HFFc6 (cell line): ENCODE measurements at regions not wholly inside any gene's neighbourhood (a gene's known extent, or its start where the extent isn't known, plus 50 kb on each side); places are given as distances from the start of the nearest gene placed in this dataset.

Source experiments
- DNase-seq: peaks from one replicate; pipeline ENCODE4 v3.0.0-alpha.2; 2018
- H3K27ac Mint-ChIP-seq: 2 replicates; pipeline ENCODE4 v1.8.0; 2020; ENCODE audit warnings: mild to moderate bottlenecking, mixed read lengths
- H3K27me3 Mint-ChIP-seq: 2 replicates; pipeline ENCODE4 v1.8.0; 2021; ENCODE audit warnings: mild to moderate bottlenecking, moderate library complexity, mixed read lengths; ENCODE audit not compliant: insufficient read depth
- H3K36me3 Mint-ChIP-seq: 2 replicates; pipeline ENCODE4 v1.8.0; 2021; ENCODE audit warnings: low read depth, mixed read lengths
- H3K4me1 Mint-ChIP-seq: 2 replicates; pipeline ENCODE4 v1.8.0; 2020; ENCODE audit warnings: low read depth, mixed read lengths
- H3K4me3 Mint-ChIP-seq: 2 replicates; pipeline ENCODE4 v1.8.0; 2020; ENCODE audit warnings: mild to moderate bottlenecking, moderate library complexity, mixed read lengths
- H3K9me3 Mint-ChIP-seq: 2 replicates; pipeline ENCODE4 v1.8.0; 2020; ENCODE audit warnings: mild to moderate bottlenecking, mixed read lengths
- TF ChIP-seq, protein P1 (sequence below): fragments of 200-600 bp; sonication (generic); IDR thresholded peaks from 2 replicates; pipeline ENCODE4 v1.5.0; 2021; ENCODE audit warnings: antibody characterized with exemption, mild to moderate bottlenecking

DNA sequence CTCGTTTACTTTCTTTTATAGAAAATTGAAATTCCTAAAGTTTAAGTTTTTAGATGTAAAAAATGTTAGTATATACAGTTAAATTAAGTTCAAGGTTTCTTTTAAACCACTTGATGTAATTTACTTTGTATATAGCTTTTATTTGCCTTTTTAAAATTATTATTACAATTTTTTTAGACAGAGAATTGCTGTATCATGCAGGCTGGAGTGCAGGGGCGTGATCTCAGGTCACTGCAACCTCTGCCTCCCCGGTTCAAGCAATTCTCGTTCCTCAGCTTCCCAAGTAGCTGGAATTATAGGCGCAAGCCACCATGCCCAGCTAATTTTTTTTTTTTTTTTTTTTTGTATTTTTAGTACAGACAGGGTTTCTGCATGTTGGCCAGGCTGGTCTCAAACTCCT is 75.0 kb downstream of the KCNRG start:
- Mint-ChIP-seq H3K4me1 (peaks cover 8% of the 10 kb centered on the region), H3K9me3 (no peaks in the 10 kb centered on the region), H3K36me3 (0 out of 2 replicates have a peak, but pooled peaks cover 6% of the 10 kb centered on the region), H3K27me3 (no peaks in the 10 kb centered on the region), H3K27ac (no peak overlapping the region), H3K4me3 (no peak overlapping the region)
- no peak for DNase-seq
- TF ChIP-seq, protein P1, sequence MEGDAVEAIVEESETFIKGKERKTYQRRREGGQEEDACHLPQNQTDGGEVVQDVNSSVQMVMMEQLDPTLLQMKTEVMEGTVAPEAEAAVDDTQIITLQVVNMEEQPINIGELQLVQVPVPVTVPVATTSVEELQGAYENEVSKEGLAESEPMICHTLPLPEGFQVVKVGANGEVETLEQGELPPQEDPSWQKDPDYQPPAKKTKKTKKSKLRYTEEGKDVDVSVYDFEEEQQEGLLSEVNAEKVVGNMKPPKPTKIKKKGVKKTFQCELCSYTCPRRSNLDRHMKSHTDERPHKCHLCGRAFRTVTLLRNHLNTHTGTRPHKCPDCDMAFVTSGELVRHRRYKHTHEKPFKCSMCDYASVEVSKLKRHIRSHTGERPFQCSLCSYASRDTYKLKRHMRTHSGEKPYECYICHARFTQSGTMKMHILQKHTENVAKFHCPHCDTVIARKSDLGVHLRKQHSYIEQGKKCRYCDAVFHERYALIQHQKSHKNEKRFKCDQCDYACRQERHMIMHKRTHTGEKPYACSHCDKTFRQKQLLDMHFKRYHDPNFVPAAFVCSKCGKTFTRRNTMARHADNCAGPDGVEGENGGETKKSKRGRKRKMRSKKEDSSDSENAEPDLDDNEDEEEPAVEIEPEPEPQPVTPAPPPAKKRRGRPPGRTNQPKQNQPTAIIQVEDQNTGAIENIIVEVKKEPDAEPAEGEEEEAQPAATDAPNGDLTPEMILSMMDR, result no peak

DNA sequence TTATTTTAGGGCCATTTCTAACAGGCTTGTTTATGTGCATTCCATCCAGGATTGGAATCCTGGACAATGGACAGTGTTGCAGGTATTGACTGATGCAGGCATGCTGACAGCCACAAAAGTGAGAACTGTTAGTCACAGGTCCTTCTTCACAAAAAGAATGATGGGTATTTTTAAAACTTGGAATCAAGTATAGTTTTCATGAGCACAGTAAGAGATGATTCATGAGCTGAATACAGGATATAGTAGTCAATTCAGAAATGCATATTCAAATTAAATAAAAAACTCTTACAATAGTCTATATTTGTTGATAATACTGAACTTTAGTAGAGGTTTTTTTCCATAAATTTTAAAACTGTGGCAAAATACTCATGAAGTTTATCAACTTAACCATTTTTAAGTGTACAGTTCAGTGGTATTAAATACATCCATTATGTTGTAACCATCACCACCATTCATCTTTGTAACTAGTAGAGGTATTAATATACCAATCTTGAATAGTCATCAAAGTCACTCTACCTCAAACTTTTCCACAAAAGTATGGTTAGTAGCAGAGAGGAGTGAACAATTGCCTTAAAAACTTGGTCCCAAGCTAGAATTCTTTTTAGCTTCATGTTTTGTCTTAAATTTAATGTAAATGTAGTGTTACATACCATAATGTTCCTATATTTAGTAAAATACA is 79.5 kb downstream of the KCNRG start:
- Mint-ChIP-seq H3K27me3 (no peaks in the 10 kb centered on the region), H3K36me3 (peaks cover 22% of the 10 kb centered on the region), H3K27ac (no peak overlapping the region; the same call in 1 of the 2 replicates), H3K9me3 (peaks cover 14% of the 10 kb centered on the region), H3K4me3 (no peak overlapping the region), H3K4me1 (peaks cover 5% of the 10 kb centered on the region; the same call in 1 of the 2 replicates)
- peak; percentile 22 for DNase-seq
- TF ChIP-seq, protein P1, result no peak

DNA sequence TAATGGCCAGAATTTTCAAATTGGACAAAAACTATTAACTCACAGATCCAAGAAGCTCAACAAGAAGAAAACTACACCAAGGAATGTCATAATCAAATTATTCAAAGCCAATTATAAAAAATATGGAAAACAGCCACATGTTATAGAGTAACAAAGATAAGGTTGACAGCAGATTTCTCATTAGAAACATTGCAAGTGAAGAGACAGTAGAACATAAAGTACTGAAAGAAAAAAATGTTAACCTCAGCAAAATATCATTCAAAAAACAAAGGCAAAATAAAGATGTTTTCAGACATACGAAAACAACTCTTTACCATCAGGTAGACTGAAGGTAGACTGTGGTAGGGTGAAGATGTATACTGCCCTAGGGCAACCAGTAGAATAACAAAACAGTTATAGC is 83.4 kb downstream of the KCNRG start:
- Mint-ChIP-seq H3K36me3 (peaks cover 22% of the 10 kb centered on the region), H3K4me1 (peaks cover 5% of the 10 kb centered on the region; the same call in 1 of the 2 replicates)
- no peak for DNase-seq

DNA sequence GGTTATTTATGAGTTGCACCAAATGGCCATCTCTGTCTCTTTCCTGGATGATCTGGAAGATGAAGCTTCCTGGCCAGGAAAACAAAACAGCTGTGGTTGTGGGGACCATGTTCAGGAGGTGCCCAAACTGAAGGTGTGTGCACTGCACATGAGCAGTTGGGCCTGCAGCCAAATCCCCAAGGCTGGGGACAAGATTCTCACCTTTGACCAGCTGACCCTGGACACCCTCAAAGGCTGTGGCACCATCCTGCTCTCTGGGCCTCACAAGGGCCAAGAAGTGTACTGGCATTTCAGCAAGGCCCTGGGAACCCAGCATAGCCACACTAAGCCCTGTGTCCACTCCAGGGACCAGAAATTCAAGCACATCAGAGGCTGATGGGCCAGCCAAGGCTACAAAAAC is 84.2 kb downstream of the KCNRG start:
- TF ChIP-seq, protein P1, result no peak
- peaks cover 14% of the 10 kb centered on the region for H3K9me3 Mint-ChIP-seq
- H3K27me3 Mint-ChIP-seq, result no peaks in the 10 kb centered on the region
- H3K36me3 Mint-ChIP-seq, result peaks cover 22% of the 10 kb centered on the region
- H3K4me3 Mint-ChIP-seq, result no peak overlapping the region
- H3K4me1 Mint-ChIP-seq, result peaks cover 8% of the 10 kb centered on the region
- no peak overlapping the region for H3K27ac Mint-ChIP-seq
- DNase-seq, result no peak

More for the DNA sequence above, 83.4 kb downstream of the KCNRG start:
- peaks cover 14% of the 10 kb centered on the region for H3K9me3 Mint-ChIP-seq
- TF ChIP-seq, protein P1, result no peak
- no peak overlapping the region for H3K27ac Mint-ChIP-seq
- no peaks in the 10 kb centered on the region for H3K27me3 Mint-ChIP-seq
- H3K4me3 Mint-ChIP-seq, result no peak overlapping the region

DNA sequence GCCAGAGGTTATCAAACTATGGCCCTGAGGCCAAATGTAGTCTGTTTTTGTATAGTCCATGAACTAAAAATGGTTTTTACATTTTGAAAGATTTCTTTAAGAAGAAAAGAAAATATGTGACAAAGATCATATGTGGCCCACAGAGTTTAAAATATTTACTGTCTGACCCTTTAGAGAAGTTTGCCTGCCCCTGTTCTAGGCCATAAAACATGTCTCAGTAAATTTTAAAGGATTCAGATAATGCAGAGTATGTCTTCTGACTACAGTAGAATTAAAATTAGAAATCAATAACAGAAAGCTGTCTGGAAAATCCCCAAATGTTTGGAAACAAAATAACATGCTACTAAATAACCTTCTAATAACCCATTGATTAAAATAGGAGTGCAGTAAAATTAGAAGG is 86.3 kb downstream of the KCNRG start:
- Mint-ChIP-seq H3K36me3 (peaks cover 22% of the 10 kb centered on the region), H3K4me1 (peaks cover 14% of the 10 kb centered on the region), H3K27ac (no peak overlapping the region), H3K27me3 (no peaks in the 10 kb centered on the region), H3K9me3 (peaks cover 14% of the 10 kb centered on the region), H3K4me3 (no peak overlapping the region)
- TF ChIP-seq, protein P1, result no peak
- DNase-seq, result no peak
